DND-41 (cell line): ENCODE measurements at regions not wholly inside any gene's neighbourhood (a gene's known extent, or its start where the extent isn't known, plus 50 kb on each side); places are given as distances from the start of the nearest gene placed in this dataset.

Source experiments
- ATAC-seq: fragments of 200-7000 bp; cut with Tn5 transposase; 3 replicates; pipeline ENCODE4 v1.9.1; 2021; ENCODE audit warnings: low read depth; ENCODE audit not compliant: insufficient read depth
- DNase-seq: peaks from one replicate; pipeline ENCODE4 v3.0.0-alpha.2; 2020
- H2AFZ ChIP-seq: 2 replicates; pipeline ENCODE4 v1.6.0; 2012; ENCODE audit warnings: low read depth, low read length
- H3K27ac ChIP-seq: 2 replicates; pipeline ENCODE4 v1.5.1; 2012; ENCODE audit warnings: low read length, inconsistent platforms
- H3K27me3 ChIP-seq: fragments of 200-600 bp; sonication (generic); 2 replicates; pipeline ENCODE4 v1.6.0; 2012; ENCODE audit warnings: low read length, mild to moderate bottlenecking, inconsistent platforms; ENCODE audit not compliant: insufficient read depth, poor library complexity
- H3K36me3 ChIP-seq: 2 replicates; pipeline ENCODE4 v1.5.1; 2012; ENCODE audit warnings: low read length, inconsistent platforms; ENCODE audit not compliant: insufficient read depth
- H3K4me1 ChIP-seq: 2 replicates; pipeline ENCODE4 v1.5.1; 2012; ENCODE audit warnings: mild to moderate bottlenecking, low read length; ENCODE audit not compliant: insufficient read depth
- H3K4me2 ChIP-seq: 2 replicates; pipeline ENCODE4 v1.6.0; 2012; ENCODE audit warnings: mild to moderate bottlenecking, moderate library complexity, low read length, inconsistent platforms; ENCODE audit not compliant: insufficient read depth
- H3K4me3 ChIP-seq, 2 experiments: fragments of 200-600 bp in 1 of 2; shearing (Covaris generic) in 1 of 2; 2 replicates each; pipeline ENCODE4 v1.5.1; 2012 to 2016; ENCODE audit warnings: inconsistent platforms in 2 of 2, low read length in 2 of 2, mild to moderate bottlenecking in 2 of 2, low read depth in 1 of 2, moderate library complexity in 1 of 2
- H3K79me2 ChIP-seq: 2 replicates; pipeline ENCODE4 v1.6.0; 2012; ENCODE audit warnings: low read length, inconsistent platforms; ENCODE audit not compliant: insufficient read depth
- H3K9ac ChIP-seq: 2 replicates; pipeline ENCODE4 v1.6.0; 2012; ENCODE audit warnings: low read depth, mild to moderate bottlenecking, inconsistent platforms, low read length, moderate library complexity
- H3K9me3 ChIP-seq: 2 replicates; pipeline ENCODE4 v1.5.1; 2012; ENCODE audit warnings: low read length, moderate library complexity, mild to moderate bottlenecking, inconsistent platforms; ENCODE audit not compliant: insufficient read depth, severe bottlenecking
- H4K20me1 ChIP-seq: 2 replicates; pipeline ENCODE4 v1.6.0; 2012; ENCODE audit warnings: low read length; ENCODE audit not compliant: insufficient read depth
- CTCF ChIP-seq: IDR thresholded peaks from 2 replicates; pipeline ENCODE4 v1.5.1; 2012; ENCODE audit warnings: borderline replicate concordance, low read length, moderate library complexity, mild to moderate bottlenecking; ENCODE audit not compliant: poor library complexity, severe bottlenecking; ENCODE audit errors: extremely low read depth
- EZH2 ChIP-seq: IDR thresholded peaks from 3 replicates; pipeline ENCODE4 v1.6.1; 2012; ENCODE audit warnings: borderline replicate concordance, low read depth, mild to moderate bottlenecking, moderate library complexity, low read length, inconsistent platforms; ENCODE audit not compliant: severe bottlenecking

- Histone ChIP-seq H3K9me3 (no peaks in the 10 kb centered on the region), H3K79me2 (no peaks in the 10 kb centered on the region), H2AFZ (no peak overlapping the region), H3K27ac (no peak overlapping the region), H3K4me2 (no peak overlapping the region), H3K27me3 (peaks cover 3% of the 10 kb centered on the region), H3K9ac (no peak overlapping the region), H3K4me1 (no peaks in the 10 kb centered on the region), H3K4me3 (no peak overlapping the region), H4K20me1 (no peaks in the 10 kb centered on the region), H3K36me3 (no peaks in the 10 kb centered on the region)
- ATAC-seq, result no peak
- no peak for DNase-seq
- TF ChIP-seq EZH2 (no peak), CTCF (no peak)
Observed at GRCh38 chr22:22362311-22362710, 117.7 kb downstream of the VPREB1 start.

GRCh38 chr22:22362936-22363335 lies 118.3 kb downstream of the VPREB1 start:
- H3K4me1 ChIP-seq, result no peaks in the 10 kb centered on the region
- no peak overlapping the region for H3K4me3 ChIP-seq
- no peak overlapping the region for H2AFZ ChIP-seq
- no peaks in the 10 kb centered on the region for H3K9me3 ChIP-seq
- no peak overlapping the region for H3K4me2 ChIP-seq
- no peaks in the 10 kb centered on the region for H3K79me2 ChIP-seq
- H3K27me3 ChIP-seq, result peaks cover 3% of the 10 kb centered on the region
- no peak overlapping the region for H3K27ac ChIP-seq
- no peaks in the 10 kb centered on the region for H4K20me1 ChIP-seq
- no peak for TF ChIP-seq EZH2
- no peak for TF ChIP-seq CTCF
- DNase-seq, result no peak
- no peak for ATAC-seq
- no peak overlapping the region for H3K9ac ChIP-seq
- no peaks in the 10 kb centered on the region for H3K36me3 ChIP-seq

- Histone ChIP-seq H4K20me1 (no peaks in the 10 kb centered on the region), H3K4me2 (no peak overlapping the region), H3K27me3 (no peaks in the 10 kb centered on the region), H2AFZ (no peak overlapping the region), H3K4me3 (no peak overlapping the region), H3K79me2 (no peaks in the 10 kb centered on the region), H3K9ac (no peak overlapping the region), H3K36me3 (no peaks in the 10 kb centered on the region), H3K4me1 (no peaks in the 10 kb centered on the region), H3K9me3 (no peaks in the 10 kb centered on the region), H3K27ac (no peak overlapping the region)
- DNase-seq (no peak), ATAC-seq (no peak)
- TF ChIP-seq CTCF, result no peak
- TF ChIP-seq EZH2, result no peak
Observed at GRCh38 chr22:22364207-22364606, 119.6 kb downstream of the VPREB1 start.

GRCh38 chr22:22366537-22366936 lies 122.0 kb downstream of the VPREB1 start:
- H2AFZ ChIP-seq, result no peak overlapping the region
- TF ChIP-seq EZH2, result no peak
- TF ChIP-seq CTCF, result no peak
- H3K4me3 ChIP-seq, result no peak overlapping the region
- no peak overlapping the region for H3K27ac ChIP-seq
- H3K4me1 ChIP-seq, result peaks cover 4% of the 10 kb centered on the region
- H3K27me3 ChIP-seq, result no peaks in the 10 kb centered on the region
- ATAC-seq (no peak), DNase-seq (no peak)
- H3K9me3 ChIP-seq, result no peaks in the 10 kb centered on the region
- H3K36me3 ChIP-seq, result no peaks in the 10 kb centered on the region
- H4K20me1 ChIP-seq, result no peaks in the 10 kb centered on the region
- H3K79me2 ChIP-seq, result no peaks in the 10 kb centered on the region
- H3K9ac ChIP-seq, result no peak overlapping the region
- no peak overlapping the region for H3K4me2 ChIP-seq
